ENCODE measurements at regions not wholly inside any gene's neighbourhood (a gene's known extent, or its start where the extent isn't known, plus 50 kb on each side); places are given as distances from the start of the nearest gene placed in this dataset.
"Not testable (repeated sequence)": the region's sequence is repeated elsewhere in the genome, so short reads cannot be mapped to it uniquely, and the experiment has no call there.

DNA sequence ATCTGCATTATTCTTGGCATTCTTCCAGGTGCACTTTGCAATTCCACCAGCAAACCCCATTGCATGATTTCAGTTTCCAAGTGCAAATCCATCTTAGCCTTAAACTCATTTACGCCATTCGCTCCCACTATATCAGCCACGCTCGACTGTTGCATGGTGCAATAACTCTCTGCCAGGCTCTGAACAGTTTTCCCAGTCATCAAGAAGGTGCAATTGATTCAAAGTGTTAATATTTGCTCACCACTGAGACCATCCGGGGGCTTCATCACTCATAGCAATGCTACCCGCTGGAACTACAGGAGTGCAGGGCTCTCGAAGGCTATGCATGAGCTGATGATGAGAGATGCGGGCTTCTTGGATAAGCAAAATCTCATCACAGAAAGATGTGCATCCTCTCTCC, 488.2 kb downstream of the OMA1 start:
- no peak for ATAC-seq
- Mint-ChIP-seq H3K36me3 (no peaks in the 10 kb centered on the region), H3K27ac (no peak overlapping the region), H3K9me3 (peaks cover 4 to 8% of the 10 kb centered on the region in 2 donors)
- no peak for DNase-seq (ENCODE audit: low spot score in 2 of 2)

DNA sequence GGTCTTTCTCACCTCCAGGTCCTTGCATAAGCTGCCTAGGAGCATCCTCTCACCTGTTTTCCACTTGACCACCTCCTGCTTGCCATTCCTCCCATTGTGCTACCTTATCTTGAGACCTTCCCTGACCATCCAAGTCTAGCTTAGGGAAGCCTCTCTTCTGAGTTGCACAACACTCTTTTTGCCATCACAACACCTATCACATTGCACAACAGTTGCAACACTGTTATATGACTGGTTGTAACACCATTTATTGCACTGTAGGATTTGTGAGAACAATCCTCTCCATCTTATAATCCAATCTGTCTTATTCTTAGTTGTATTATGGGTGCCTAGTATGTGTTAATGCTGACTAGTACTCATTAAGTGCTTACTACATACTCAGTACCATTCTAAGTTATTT, 488.7 kb downstream of the OMA1 start:
- DNase-seq (ENCODE audit: low spot score in 2 of 2): no peak
- H3K36me3 Mint-ChIP-seq: no peaks in the 10 kb centered on the region
- no peak for ATAC-seq

DNA sequence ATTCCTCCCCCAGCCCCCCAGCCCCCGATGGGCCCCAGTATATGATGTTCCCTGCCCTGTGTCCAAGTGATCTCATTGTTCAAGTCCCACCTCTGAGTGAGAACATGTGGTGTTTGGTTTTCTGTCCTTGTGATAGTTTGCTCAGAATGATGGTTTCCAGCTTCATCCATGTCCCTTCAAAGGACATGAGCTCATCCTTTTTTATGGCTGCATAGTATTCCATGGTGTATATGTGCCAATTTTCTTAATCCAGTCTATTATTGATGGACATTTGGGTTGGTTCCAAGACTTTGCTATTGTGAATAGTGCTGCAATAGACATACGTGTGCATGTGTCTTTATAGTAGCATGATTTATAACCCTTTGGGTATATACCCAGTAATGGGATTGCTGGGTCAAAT, 495.3 kb downstream of the OMA1 start:
- DNase-seq (ENCODE audit: low spot score in 2 of 2); ATAC-seq; H3K36me3 Mint-ChIP-seq; H3K27ac Mint-ChIP-seq; H3K9me3 Mint-ChIP-seq: not testable (repeated sequence)

More for the DNA sequence above, 488.7 kb downstream of the OMA1 start:
- Mint-ChIP-seq H3K9me3 (peaks cover 4 to 8% of the 10 kb centered on the region in 2 donors), H3K27ac (no peak overlapping the region)

DNA sequence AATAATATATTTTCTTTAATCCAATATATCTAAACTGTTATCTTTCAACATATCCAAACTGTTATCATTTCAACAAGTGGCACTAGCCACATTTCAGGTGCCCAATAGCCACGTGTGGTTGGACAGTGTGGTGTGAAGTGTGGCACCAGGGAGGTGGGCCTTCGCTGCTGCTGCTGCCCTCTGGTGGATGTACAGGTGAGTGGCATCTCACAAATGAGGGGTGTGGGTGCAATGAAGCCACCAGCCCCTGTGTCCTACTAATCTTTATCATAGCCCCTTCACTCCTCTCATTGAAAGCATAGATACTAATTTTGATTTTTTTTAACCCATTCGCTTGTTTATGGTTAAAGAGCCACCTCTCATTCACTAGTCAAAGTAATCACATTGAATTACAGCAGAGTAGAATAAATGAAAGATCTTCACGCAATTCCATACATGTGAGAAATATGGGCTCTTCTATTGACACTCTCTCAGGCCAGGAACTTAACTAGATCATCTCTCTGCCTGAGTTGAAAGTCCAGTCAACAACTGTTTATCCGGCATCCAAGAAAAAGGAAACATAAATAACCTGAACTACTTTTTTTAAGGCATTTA, 499.2 kb downstream of the OMA1 start:
- DNase-seq (ENCODE audit: low spot score in 2 of 2) (peak in 1 of 2 donors; percentile 32), ATAC-seq (peak; percentile 34 to 51)
- H3K36me3 Mint-ChIP-seq: no peaks in the 10 kb centered on the region
- no peak overlapping the region for H3K27ac Mint-ChIP-seq
- no peaks in the 10 kb centered on the region for H3K9me3 Mint-ChIP-seq

DNA sequence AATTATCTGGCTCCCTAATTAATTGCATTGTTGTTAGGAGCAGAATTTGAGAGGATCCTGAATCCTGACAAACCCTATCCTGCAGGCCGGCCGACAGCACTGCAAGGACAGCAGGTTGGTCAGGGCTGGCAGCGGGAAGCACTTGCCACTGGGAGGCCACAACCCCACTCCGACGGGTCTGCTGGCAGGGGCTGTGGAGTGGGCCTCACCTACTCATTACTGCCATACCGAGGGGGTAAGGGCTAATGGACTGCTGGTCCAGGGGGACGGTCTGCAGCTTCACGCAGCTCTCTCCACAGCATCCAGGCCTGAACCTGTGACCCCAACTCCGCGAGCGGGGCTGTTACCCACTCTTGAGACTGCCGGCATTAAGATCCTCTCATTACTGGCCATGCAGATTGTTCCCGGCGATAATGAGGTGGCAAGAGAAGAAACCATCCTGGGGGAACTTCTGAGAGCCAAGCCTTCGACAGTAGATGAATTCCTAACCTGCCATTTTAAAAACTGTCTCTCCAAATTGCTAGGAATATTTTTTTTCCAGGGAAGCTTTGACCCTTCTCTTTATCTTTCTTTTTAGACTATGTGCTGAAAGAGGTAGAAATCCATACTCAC, 501.3 kb downstream of the OMA1 start:
- DNase-seq (ENCODE audit: low spot score in 2 of 2): no peak
- H3K9me3 Mint-ChIP-seq: no peaks in the 10 kb centered on the region
- no peak for ATAC-seq
- H3K36me3 Mint-ChIP-seq: no peaks in the 10 kb centered on the region
- no peak overlapping the region for H3K27ac Mint-ChIP-seq

DNA sequence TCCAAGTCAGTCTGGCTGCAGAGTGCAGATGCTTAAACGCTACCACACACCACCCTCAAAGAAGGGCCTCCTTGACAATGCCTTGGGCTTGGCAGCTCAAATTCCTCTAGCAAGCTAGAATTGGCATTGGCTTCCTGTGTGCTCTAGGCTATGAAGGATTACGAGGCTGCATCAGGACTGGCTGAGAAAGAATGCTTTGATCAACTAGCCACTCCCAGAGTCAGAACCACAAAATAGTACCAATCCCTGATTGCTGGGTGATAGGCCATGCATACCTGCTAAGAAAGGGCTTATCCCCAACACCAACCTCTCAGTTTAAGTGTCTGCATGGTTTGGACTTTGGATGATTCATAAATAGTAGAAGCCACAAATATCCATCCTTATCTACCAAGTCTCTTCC, 504.9 kb downstream of the OMA1 start:
- Mint-ChIP-seq H3K9me3 (no peaks in the 10 kb centered on the region), H3K36me3 (no peaks in the 10 kb centered on the region), H3K27ac (no peak overlapping the region)
- ATAC-seq (no peak), DNase-seq (ENCODE audit: low spot score in 2 of 2) (no peak)

DNA sequence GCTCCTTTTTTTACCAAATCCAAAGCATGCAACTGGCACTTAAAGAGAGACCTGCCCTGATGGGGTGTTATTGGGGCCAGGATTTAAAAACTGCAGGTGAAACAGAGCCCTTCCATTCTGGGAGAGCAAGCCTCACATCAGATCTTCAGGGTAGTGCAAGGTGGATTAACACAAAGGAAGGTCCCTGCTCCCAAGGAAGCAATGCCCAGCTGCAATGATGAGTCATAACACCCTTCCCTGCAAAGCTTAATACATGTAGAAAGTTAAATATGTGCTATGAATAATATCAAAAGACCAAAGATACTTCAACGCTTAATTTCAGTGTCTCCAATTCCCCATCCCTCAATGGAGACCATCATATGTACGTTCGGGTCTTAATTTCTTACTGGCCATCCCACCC, 508.0 kb downstream of the OMA1 start:
- Mint-ChIP-seq H3K9me3 (no peaks in the 10 kb centered on the region), H3K27ac (no peak overlapping the region), H3K36me3 (no peaks in the 10 kb centered on the region)
- ATAC-seq: no peak
- DNase-seq (ENCODE audit: low spot score in 2 of 2): no peak

DNA sequence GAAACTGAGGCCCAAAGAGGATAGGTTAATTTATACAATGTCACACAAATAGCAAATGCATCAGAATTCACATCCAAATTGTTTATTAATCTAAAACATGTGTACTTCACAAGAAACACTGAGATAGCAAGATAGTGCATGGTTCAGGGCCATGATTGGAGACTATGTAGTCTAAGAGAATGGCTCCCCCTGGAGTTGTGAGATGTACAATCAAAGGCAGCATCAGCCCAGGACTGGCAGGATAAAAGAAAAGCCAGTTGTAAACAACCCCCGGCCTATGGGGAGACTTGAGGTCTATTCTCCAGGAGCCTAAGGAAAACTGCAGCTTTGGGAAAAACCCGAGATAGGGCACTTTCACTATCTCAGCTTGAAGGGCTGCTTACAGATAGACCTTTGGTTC, 511.0 kb downstream of the OMA1 start:
- no peak overlapping the region for H3K27ac Mint-ChIP-seq
- no peaks in the 10 kb centered on the region for H3K36me3 Mint-ChIP-seq
- H3K9me3 Mint-ChIP-seq: no peaks in the 10 kb centered on the region
- ATAC-seq: no peak
- DNase-seq (ENCODE audit: low spot score in 2 of 2): no peak

DNA sequence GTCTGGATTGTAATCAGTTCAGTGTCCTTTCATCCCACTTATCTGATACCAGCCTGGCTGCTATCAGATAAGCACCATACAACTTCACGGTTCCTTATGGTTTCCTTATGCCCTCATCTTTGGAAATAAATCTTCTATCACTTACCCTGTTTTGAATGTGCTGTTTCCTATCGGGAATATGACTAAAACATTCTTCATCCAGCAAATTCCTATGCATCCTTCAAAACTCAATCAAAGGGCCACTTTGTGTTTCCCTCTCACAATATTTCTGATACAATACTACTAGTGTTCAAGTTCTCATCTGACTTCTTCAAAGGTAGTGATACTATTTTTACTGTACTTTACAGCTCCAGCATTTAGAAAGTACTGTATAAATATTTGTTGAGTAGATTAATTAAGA, 513.2 kb downstream of the OMA1 start:
- ATAC-seq (no peak), DNase-seq (ENCODE audit: low spot score in 2 of 2) (no peak)
- Mint-ChIP-seq H3K36me3 (no peaks in the 10 kb centered on the region), H3K9me3 (no peaks in the 10 kb centered on the region), H3K27ac (no peak overlapping the region)

DNA sequence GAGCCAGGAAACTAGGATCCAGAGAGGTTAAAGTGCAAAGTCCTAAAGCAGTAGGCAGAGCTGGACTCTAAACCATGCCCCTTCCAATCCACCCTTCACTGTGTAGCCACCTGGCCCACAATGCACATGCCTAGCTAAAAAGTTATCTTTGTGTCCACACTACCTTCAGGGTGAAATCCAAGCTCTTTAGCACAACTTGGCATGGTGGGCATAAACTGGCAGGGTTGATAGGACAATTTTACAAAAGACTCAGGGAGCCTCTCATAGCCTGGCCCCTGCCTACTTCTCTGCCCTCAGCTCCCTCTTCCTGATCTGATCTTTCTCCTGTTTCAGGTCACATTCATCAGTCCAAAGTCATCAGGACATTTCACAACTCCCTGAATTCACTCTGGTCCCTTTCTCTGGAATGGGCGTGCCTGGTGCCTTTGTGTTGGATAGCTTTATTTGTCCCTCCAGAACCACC, 513.9 kb downstream of the OMA1 start:
- no peak for DNase-seq (ENCODE audit: low spot score in 2 of 2)
- Mint-ChIP-seq H3K36me3 (no peaks in the 10 kb centered on the region), H3K27ac (no peak overlapping the region), H3K9me3 (no peaks in the 10 kb centered on the region)
- no peak for ATAC-seq

DNA sequence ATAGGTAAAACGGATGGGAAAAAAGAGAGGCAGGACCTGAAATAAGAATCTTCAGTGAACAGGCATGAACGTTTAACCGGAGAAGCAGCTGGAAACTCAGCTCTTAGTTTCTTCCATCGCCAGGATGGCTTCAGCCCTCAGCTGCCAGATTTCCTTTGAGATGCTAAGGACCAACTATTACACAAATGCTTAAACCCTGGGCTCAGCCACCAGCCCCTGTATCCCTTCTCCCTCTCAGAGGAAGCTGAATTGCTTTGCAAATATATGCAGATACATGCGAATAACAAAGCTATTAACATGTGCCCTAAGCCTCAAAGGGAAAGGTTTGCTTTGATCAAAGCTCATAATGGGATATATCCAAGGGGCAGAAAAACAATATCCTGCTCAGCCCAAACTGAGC, 515.1 kb downstream of the OMA1 start:
- no peaks in the 10 kb centered on the region for H3K36me3 Mint-ChIP-seq
- DNase-seq (ENCODE audit: low spot score in 2 of 2): no peak
- no peak overlapping the region for H3K27ac Mint-ChIP-seq
- H3K9me3 Mint-ChIP-seq: no peaks in the 10 kb centered on the region
- no peak for ATAC-seq

DNA sequence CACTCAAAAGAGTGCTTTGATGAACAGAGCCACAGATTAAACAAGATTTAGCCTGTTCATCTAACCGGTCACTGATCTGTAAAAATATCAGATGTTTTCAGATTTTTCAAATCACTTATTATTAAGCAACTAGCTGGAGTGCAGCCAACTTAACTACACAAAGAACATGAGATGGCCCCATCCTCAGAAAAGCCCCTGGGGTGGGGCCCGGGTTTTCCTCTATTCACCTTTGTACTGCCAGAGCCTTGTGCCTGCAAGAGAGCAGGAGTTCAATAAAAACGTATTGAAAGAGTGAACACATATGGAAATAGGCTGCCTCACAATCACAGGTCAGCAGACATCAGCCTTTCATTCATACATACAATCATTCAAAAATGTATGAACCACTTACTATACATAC, 516.1 kb downstream of the OMA1 start:
- DNase-seq (ENCODE audit: low spot score in 2 of 2): no peak
- H3K9me3 Mint-ChIP-seq: no peaks in the 10 kb centered on the region
- no peak for ATAC-seq
- no peaks in the 10 kb centered on the region for H3K36me3 Mint-ChIP-seq
- no peak overlapping the region for H3K27ac Mint-ChIP-seq

DNA sequence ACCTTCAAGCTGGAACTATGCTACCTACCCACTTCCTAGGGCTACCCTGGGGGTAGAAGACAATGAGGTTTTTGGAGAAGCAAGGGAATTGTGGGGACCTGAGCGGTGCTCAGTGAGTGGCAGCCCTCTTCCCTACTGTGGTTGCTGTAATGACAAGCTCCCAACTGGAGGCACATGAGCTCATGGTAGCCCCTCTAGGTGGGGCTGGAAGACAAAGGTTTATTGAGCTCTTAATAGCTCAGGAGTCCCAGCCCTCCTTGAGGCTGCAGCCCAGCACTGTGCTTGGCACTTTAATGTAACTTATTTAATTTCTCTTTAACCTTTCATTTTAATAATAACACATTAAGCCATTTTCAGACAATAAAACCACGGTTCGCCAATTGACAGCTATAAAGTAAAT, 528.9 kb downstream of the OMA1 start:
- ATAC-seq: no peak
- DNase-seq (ENCODE audit: low spot score in 2 of 2): no peak
- no peaks in the 10 kb centered on the region for H3K9me3 Mint-ChIP-seq
- no peak overlapping the region for H3K27ac Mint-ChIP-seq
- no peaks in the 10 kb centered on the region for H3K36me3 Mint-ChIP-seq

DNA sequence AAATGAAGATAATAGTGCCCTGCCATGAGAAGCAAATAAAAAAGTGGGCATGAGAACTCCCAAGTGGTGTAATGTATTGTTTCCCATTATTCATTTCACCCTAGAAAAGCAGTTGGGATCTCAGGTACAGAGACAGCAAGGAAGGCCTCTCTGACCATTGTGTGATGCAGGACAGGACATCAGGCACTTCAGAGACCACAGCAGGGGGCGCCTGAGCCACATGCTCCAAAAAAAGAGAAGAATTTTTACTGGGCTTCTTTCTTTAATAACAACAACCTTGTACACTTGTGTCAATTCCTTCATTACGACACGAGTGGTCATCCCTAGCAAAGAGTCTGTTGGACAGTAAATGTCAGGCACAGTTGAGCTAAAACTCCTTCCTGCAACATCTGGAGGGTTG, 533.3 kb downstream of the OMA1 start:
- Mint-ChIP-seq H3K27ac (no peak overlapping the region), H3K36me3 (no peaks in the 10 kb centered on the region), H3K9me3 (no peaks in the 10 kb centered on the region)
- ATAC-seq (no peak), DNase-seq (ENCODE audit: low spot score in 2 of 2) (no peak)

DNA sequence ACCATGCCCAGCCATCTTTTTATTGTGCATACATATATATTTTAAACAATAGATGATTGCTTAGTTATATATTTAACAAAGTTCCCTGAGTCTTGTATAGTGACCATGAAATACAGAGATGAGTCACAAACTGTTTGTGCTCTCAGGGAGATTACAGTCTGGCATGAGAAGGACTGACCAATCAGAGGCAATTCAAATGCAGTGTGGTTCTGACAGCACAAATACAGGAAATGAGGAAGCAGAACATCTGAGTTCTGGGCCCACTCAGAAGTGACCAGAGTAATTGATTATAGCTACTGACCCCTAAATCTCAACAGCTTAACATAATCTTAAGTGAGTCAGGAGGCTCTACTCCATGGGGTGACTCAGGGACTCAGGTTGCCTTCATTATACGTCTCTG, 534.5 kb downstream of the OMA1 start:
- H3K36me3 Mint-ChIP-seq: no peaks in the 10 kb centered on the region
- H3K9me3 Mint-ChIP-seq: no peaks in the 10 kb centered on the region
- DNase-seq (ENCODE audit: low spot score in 2 of 2) (no peak), ATAC-seq (no peak)
- no peak overlapping the region for H3K27ac Mint-ChIP-seq

DNA sequence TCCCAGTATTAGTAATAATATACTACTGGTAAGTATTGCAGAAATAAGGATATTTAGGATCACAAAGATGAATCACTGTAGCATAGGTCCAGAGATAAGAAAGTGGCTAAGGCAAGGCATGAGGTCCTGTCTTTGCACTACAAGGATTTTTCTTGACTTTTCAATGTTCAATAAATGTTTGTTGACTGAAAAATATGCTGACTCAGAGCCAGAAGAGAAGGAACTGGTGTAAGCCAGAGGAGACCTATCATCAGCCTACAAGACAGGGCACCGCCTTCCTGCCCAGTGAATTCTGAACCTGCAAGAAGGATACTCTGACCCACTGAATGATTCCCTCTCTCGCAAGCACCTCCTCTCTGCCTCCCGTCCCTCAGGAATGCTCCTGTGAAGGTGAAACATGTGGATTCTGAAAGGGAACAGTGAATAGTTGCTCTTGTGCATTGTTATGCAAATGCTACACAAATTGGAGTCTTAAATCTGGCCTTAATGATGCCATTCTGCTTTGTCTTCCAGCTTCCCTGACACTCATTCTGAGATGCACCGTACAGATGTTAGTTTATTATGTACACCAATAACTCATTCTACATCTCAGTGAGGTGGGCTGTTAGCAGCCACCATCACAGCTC, 540.0 kb downstream of the OMA1 start:
- H3K36me3 Mint-ChIP-seq: no peaks in the 10 kb centered on the region
- H3K27ac Mint-ChIP-seq: no peak overlapping the region
- no peak for DNase-seq (ENCODE audit: low spot score in 2 of 2)
- no peak for ATAC-seq
- H3K9me3 Mint-ChIP-seq: no peaks in the 10 kb centered on the region

DNA sequence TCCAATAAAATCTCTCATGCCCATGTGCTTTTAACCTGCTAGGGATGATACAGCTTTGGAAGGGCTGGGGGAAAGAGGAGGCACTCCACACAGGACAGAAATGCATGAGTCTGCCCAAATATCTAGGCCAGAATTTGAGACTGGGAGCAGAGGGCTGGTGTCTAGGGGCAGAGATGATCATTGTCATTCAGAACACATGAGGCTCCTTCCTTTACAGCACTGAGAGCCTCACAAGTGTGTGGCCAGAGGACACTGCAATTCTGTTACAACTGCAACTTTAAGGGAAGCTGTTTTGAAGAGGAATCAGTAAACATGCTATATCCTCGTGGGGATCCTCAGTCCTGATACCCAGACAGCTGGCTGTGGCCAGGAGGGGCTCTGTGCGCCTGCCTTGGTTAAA, 541.3 kb downstream of the OMA1 start:
- Mint-ChIP-seq H3K9me3 (peaks cover 0 to 4% of the 10 kb centered on the region in 2 donors), H3K36me3 (no peaks in the 10 kb centered on the region), H3K27ac (no peak overlapping the region)
- ATAC-seq (no peak), DNase-seq (ENCODE audit: low spot score in 2 of 2) (no peak)

DNA sequence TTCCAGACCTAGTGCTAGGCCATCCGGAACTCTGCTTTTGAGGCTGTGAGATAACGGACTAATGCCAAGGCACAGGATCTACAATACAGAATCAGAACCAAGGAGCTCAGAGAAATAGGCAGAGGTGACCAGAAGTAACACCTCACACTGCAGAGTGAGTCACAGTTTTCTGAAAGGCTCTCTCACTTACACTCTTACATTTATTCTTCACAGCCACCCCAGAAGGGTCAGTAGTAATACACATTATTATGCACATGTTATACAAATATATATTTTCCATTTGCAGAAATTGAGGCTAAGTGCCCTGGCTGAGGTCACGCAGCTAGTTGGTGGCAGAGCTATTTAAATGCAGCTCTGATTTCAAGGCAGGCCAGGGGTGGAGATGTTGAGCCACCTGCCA, 542.5 kb downstream of the OMA1 start:
- no peak for ATAC-seq

More for the DNA sequence above, 542.5 kb downstream of the OMA1 start:
- Mint-ChIP-seq H3K27ac (no peak overlapping the region), H3K36me3 (no peaks in the 10 kb centered on the region), H3K9me3 (peaks cover 0 to 4% of the 10 kb centered on the region in 2 donors)
- no peak for DNase-seq (ENCODE audit: low spot score in 2 of 2)

Measured in activated naive CD4-positive, alpha-beta T cell treated with anti-CD3 and anti-CD28 coated beads, Interleukin-2, amount 50 U/mL, for 72 hours (primary cell).